ENCODE measurements at regions not wholly inside any gene's neighbourhood (a gene's known extent, or its start where the extent isn't known, plus 50 kb on each side); places are given as distances from the start of the nearest gene placed in this dataset.

DNA sequence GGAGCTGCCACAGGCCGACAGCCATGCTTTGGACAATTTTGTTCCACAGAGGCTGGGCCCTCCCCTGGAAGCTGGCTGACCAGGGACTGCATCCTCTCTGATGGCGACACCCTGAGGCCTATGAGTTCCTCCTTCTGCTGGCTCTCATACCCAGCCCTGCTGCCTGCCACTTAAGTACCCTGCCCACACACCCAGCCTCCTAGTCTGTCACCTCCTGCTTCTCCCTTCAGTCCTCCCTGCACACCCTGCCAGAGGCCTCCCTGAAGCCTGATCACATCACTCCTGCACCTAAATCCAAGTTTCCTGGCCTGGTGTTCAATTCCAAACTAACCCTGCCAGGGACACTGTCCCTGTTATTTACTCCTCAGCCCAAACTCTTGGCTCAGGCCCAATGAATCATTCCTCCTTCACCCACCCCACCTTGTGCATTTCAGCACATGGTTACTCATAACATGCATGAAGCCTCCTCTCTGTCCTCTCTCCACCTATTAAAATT lies 136.7 kb upstream of the NECTIN1 start:
- Histone ChIP-seq H2AFZ (no peak overlapping the region), H3K27me3 (replicated peaks; ENCODE audit: insufficient read depth) (peaks cover 67% of the 10 kb centered on the region)
- DNase-seq: peak; percentile 40

DNA sequence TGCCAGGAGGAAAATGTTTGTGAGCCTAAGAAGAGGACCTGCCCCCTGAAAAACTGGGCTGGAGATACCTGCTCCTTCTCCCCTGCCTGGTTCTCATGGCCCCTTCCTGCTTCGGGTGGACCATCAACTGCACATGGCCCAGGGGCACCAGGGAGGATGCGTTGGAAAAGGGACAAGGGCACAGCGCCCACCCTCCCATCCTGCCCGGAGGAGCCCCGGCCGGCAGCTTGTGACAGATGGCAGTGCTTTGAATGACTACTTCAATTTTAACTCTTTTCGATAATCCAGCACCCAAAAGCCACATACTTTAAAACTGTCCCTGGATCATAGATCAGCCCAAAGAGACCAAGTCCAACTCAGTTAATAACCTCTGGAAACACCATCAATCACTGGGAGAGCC lies 135.8 kb upstream of the NECTIN1 start:
- no peak for TF ChIP-seq EZH2 (IDR thresholded peaks at IDR 0.05; ENCODE audit: insufficient read depth, poor library complexity, severe bottlenecking)
- no peak for TF ChIP-seq EZH2phosphoT487 (IDR thresholded peaks at IDR 0.05; ENCODE audit: insufficient read depth, low read depth)
- 25 to 38% methylated on average over 7 of the region's 7 CpGs for WGBS, 2 experiments (ENCODE audit: low coverage in 1 of 2, low lambda C conversion rate in 2 of 2, missing lambda C conversion rate in 2 of 2)
- Histone ChIP-seq H3K27me3 (replicated peaks; ENCODE audit: insufficient read depth) (peaks cover 64% of the 10 kb centered on the region), H3K4me1 (ENCODE audit: insufficient read depth) (no peaks in the 10 kb centered on the region), H3K4me3 (no peak overlapping the region), H3K9me3 (ENCODE audit: low read depth) (no peaks in the 10 kb centered on the region), H3K27ac (no peak overlapping the region), H4K20me1 (ENCODE audit: insufficient read depth) (no peaks in the 10 kb centered on the region), H3K4me2 (ENCODE audit: unreplicated experiment) (no peak overlapping the region), H3K9me2 (ENCODE audit: insufficient read depth) (no peaks in the 10 kb centered on the region), H3K9ac (no peak overlapping the region), H3F3A (ENCODE audit: insufficient read depth) (no peaks in the 10 kb centered on the region), H3K79me2 (ENCODE audit: insufficient read depth) (no peaks in the 10 kb centered on the region), H3K36me3 (ENCODE audit: low read depth) (no peaks in the 10 kb centered on the region), H2AFZ (no peak overlapping the region)
- no peak for DNase-seq
- in situ Hi-C loops (cut with MboI): no loop called here

More for the DNA sequence above, 136.7 kb upstream of the NECTIN1 start:
- TF ChIP-seq EZH2phosphoT487 (IDR thresholded peaks at IDR 0.05; ENCODE audit: insufficient read depth, low read depth) (no peak), EZH2 (IDR thresholded peaks at IDR 0.05; ENCODE audit: insufficient read depth, poor library complexity, severe bottlenecking) (no peak)
- H3K9me3 ChIP-seq (ENCODE audit: low read depth): no peaks in the 10 kb centered on the region
- in situ Hi-C loops (cut with MboI): no loop called here
- no peaks in the 10 kb centered on the region for H3K36me3 ChIP-seq (ENCODE audit: low read depth)
- H4K20me1 ChIP-seq (ENCODE audit: insufficient read depth): no peaks in the 10 kb centered on the region
- H3K9me2 ChIP-seq (ENCODE audit: insufficient read depth): no peaks in the 10 kb centered on the region
- H3K4me1 ChIP-seq (ENCODE audit: insufficient read depth): no peaks in the 10 kb centered on the region
- H3K79me2 ChIP-seq (ENCODE audit: insufficient read depth): no peaks in the 10 kb centered on the region
- no peak overlapping the region for H3K9ac ChIP-seq
- no peaks in the 10 kb centered on the region for H3F3A ChIP-seq (ENCODE audit: insufficient read depth)
- no peak overlapping the region for H3K4me2 ChIP-seq (ENCODE audit: unreplicated experiment)
- 20 to 40% methylated on average over 1 to 2 of the region's 2 CpGs for WGBS, 2 experiments (ENCODE audit: low coverage in 1 of 2, low lambda C conversion rate in 2 of 2, missing lambda C conversion rate in 2 of 2)
- H3K4me3 ChIP-seq: no peak overlapping the region
- H3K27ac ChIP-seq: no peak overlapping the region

DNA sequence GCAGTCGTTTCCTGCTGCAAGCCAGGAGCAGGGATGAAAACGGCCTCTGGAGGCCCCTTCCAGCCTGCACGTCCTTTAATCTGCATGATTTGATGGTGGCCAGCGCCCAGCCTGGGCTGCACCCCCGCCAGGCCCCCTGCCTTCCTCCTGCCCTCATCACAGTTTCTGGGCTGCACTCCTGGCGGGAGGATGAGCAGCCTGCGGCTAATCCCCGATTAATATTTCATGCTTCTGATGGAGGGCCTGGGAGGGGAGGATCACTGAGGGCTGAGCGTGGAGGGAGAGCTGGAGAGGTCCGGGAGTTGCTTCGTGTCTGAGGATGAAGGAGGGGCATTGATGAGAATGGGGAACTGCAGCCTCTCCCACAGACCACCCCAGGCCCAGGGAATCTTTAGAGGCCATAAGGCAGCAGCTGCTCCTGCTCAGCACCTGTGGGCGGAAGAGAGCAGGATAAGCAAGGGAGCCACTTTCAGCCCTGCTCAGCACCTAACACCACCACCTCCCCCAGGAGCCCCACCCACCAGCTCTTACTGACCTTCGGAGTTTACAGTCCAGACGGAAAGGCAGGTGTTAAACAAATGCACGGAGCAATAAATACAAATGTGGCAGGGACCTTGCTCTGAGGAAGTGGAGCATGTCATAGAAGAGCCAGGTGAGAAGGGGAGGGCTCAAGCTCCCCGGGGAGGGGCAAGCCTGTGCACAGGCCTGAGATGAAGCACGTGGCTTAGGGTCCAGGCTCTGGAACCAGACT lies 135.0 kb upstream of the NECTIN1 start:
- H3K9me2 ChIP-seq (ENCODE audit: insufficient read depth): no peaks in the 10 kb centered on the region
- DNase-seq: no peak
- H2AFZ ChIP-seq: no peak overlapping the region
- no peaks in the 10 kb centered on the region for H3F3A ChIP-seq (ENCODE audit: insufficient read depth)
- no peaks in the 10 kb centered on the region for H3K36me3 ChIP-seq (ENCODE audit: low read depth)
- no peaks in the 10 kb centered on the region for H3K79me2 ChIP-seq (ENCODE audit: insufficient read depth)
- H3K9ac ChIP-seq: no peak overlapping the region
- WGBS, 2 experiments (ENCODE audit: low coverage in 1 of 2, low lambda C conversion rate in 2 of 2, missing lambda C conversion rate in 2 of 2): 38 to 39% methylated on average over 17 of the region's 17 CpGs
- H3K27me3 ChIP-seq (replicated peaks; ENCODE audit: insufficient read depth): peaks cover 68% of the 10 kb centered on the region
- TF ChIP-seq EZH2 (IDR thresholded peaks at IDR 0.05; ENCODE audit: insufficient read depth, poor library complexity, severe bottlenecking) (no peak), EZH2phosphoT487 (IDR thresholded peaks at IDR 0.05; ENCODE audit: insufficient read depth, low read depth) (no peak)
- no peaks in the 10 kb centered on the region for H3K4me1 ChIP-seq (ENCODE audit: insufficient read depth)
- H3K27ac ChIP-seq: no peak overlapping the region
- no peak overlapping the region for H3K4me2 ChIP-seq (ENCODE audit: unreplicated experiment)
- H3K9me3 ChIP-seq (ENCODE audit: low read depth): no peaks in the 10 kb centered on the region
- H3K4me3 ChIP-seq: no peak overlapping the region
- H4K20me1 ChIP-seq (ENCODE audit: insufficient read depth): no peaks in the 10 kb centered on the region
- in situ Hi-C loops (cut with MboI): no loop called here

DNA sequence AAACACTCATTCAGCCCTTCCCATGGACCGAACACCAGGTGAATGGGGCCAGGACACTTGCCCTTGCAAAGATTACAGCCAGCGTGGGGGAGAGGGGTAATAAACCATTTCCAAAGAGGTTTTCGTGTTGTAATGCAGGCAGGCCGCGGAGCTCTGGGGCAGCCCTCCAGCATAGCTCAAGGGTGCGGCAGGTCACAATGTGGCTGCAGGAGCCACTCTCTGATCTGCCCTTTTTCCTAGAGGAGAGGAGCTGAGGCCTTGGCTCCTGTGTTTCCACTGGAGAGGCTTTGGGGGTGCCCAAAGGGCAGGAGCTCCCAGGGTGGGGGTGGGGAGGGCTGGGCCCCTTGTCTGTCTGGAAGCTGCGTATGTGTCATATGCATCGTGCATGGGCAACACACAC lies 134.2 kb upstream of the NECTIN1 start:
- TF ChIP-seq EZH2 (IDR thresholded peaks at IDR 0.05; ENCODE audit: insufficient read depth, poor library complexity, severe bottlenecking): no peak
- no peak for TF ChIP-seq EZH2phosphoT487 (IDR thresholded peaks at IDR 0.05; ENCODE audit: insufficient read depth, low read depth)
- no peaks in the 10 kb centered on the region for H3K9me3 ChIP-seq (ENCODE audit: low read depth)

More for the DNA sequence above, 134.2 kb upstream of the NECTIN1 start:
- peaks cover 68% of the 10 kb centered on the region for H3K27me3 ChIP-seq (replicated peaks; ENCODE audit: insufficient read depth)
- H3K36me3 ChIP-seq (ENCODE audit: low read depth): no peaks in the 10 kb centered on the region
- no peak overlapping the region for H3K27ac ChIP-seq
- no peaks in the 10 kb centered on the region for H3K79me2 ChIP-seq (ENCODE audit: insufficient read depth)
- no peak overlapping the region for H2AFZ ChIP-seq
- H3K9ac ChIP-seq: no peak overlapping the region
- no peak overlapping the region for H3K4me3 ChIP-seq
- WGBS, 2 experiments (ENCODE audit: low coverage in 1 of 2, low lambda C conversion rate in 2 of 2, missing lambda C conversion rate in 2 of 2): 37 to 41% methylated on average over 8 of the region's 8 CpGs
- no peak for DNase-seq
- H3K9me2 ChIP-seq (ENCODE audit: insufficient read depth): no peaks in the 10 kb centered on the region
- H3K4me1 ChIP-seq (ENCODE audit: insufficient read depth): no peaks in the 10 kb centered on the region
- H3F3A ChIP-seq (ENCODE audit: insufficient read depth): no peaks in the 10 kb centered on the region
- H4K20me1 ChIP-seq (ENCODE audit: insufficient read depth): no peaks in the 10 kb centered on the region
- no peak overlapping the region for H3K4me2 ChIP-seq (ENCODE audit: unreplicated experiment)
- in situ Hi-C loops (cut with MboI): no loop called here

Measured in GM23248 (cell line).